GM10248 (cell line): ENCODE measurements at regions not wholly inside any gene's neighbourhood (a gene's known extent, or its start where the extent isn't known, plus 50 kb on each side); places are given as distances from the start of the nearest gene placed in this dataset.

Experiments used
- CTCF ChIA-PET: fragments of 300-600 bp; sonication (Branson Sonifier 250); formaldehyde crosslinking; extraction: SDS; loops from one replicate; lab custom pipeline; 2021; ENCODE audit warnings: antibody characterized with exemption; lab: Yijun Ruan, JAX
- POLR2A ChIA-PET: fragments of 350-650 bp; sonication (Branson Sonifier 250); formaldehyde crosslinking; extraction: SDS; loops from one replicate; lab custom pipeline; 2020; ENCODE audit warnings: antibody characterized with exemption; lab: Yijun Ruan, JAX
- DNase-seq: peaks from one replicate; pipeline ENCODE4 v3.0.0; 2012; ENCODE audit errors: extremely low spot score
- CTCF ChIP-seq: IDR thresholded peaks from 2 replicates; pipeline ENCODE4 v1.5.1; 2012; ENCODE audit warnings: mild to moderate bottlenecking, low read depth; ENCODE audit errors: extremely low read depth, missing control alignments, control extremely low read depth

GRCh38 chr11:109785198-109785597, 308.0 kb upstream of the ZC3H12C start:
- POLR2A ChIA-PET, result no interaction called here
- CTCF ChIA-PET, result no interaction called here
- no peak for TF ChIP-seq CTCF
- no peak for DNase-seq

DNA sequence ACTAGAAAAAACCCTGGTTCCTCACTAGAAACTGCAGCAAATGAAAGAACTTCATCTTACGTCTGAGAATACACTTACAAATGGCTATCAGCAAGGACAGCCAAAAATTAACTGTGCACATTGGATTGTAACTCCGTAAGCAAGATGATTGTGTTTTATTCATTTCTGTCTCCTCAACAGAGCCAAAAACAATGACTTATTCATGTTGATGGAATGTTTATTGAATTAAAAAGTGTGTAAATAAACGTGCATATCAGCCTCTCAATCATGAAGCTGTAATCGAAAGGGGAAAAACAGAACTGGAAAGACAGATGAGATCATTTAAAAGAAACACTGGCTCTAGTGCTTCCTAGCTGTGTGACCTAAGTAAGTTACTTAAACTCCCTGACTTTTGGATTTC, 307.5 kb upstream of the ZC3H12C start:
- no peak for DNase-seq
- CTCF ChIA-PET, result no interaction called here
- no peak for TF ChIP-seq CTCF
- POLR2A ChIA-PET, result no interaction called here

- no peak for DNase-seq
- CTCF ChIA-PET, result no interaction called here
- TF ChIP-seq CTCF, result no peak
- POLR2A ChIA-PET, result no interaction called here
These were observed 304.2 kb upstream of the ZC3H12C start for GRCh38 chr11:109788948-109789490.

DNA sequence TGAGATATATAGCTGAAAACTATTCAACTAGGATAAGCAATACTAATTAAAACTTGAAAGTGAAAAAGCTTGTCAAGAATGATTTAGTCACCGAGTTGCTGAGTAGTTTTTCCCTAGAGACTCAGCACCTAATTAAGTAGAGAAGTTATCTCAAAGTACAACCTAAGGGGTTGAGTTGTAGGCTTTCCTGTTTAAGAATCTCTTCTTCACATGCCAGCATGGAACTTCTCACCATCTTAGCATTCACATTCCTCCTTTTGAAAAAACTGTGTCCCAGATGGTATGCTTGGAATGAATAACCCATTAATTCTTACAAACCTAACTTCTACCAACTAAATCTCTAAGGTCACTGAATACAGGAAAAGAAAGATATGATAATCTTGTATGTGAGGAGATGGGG, 303.3 kb upstream of the ZC3H12C start:
- ChIA-PET POLR2A (no interaction called here), CTCF (no interaction called here)
- DNase-seq, result no peak
- TF ChIP-seq CTCF, result no peak

DNA sequence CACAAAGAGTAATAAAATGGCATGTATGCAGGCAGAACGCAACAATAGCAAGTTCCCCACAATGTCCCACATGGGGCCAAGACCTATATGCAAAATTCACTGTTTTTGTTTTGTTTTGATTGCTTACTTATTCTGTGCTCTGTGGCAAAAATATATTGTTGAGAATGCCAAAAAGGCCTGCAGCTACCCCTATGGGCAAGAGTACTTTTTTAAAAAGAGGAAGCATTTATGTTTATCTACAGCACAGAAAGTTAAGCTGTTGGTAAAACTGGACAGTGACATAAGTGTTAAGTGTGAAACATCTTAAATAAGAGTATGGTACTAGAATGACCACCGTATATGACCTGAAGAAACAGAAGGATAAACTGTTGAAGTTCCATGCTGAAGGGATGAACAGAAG, 301.9 kb upstream of the ZC3H12C start:
- ChIA-PET CTCF (interaction anchor here (1.5 kb wide), 1 partner anchor 15 kb away, joined by 3 read pairs; no protein-coding TSS in a partner anchor), POLR2A (no interaction called here)
- no peak for DNase-seq
- TF ChIP-seq CTCF, result no peak

GRCh38 chr11:109794501-109794900, 298.7 kb upstream of the ZC3H12C start:
- ChIA-PET CTCF (no interaction called here), POLR2A (no interaction called here)
- DNase-seq, result no peak
- TF ChIP-seq CTCF, result no peak
